HCT116 (cell line): ENCODE measurements at regions not wholly inside any gene's neighbourhood (a gene's known extent, or its start where the extent isn't known, plus 50 kb on each side); places are given as distances from the start of the nearest gene placed in this dataset.

Source experiments
- ATAC-seq: fragments of 200-7000 bp; cut with Tn5 transposase; 2 replicates; pipeline ENCODE4 v1.9.1; 2020; ENCODE audit warnings: mild to moderate bottlenecking, moderate library complexity
- BruUV-seq: library from RNA; stranded (reverse); fragments of 400-500 nt; replicated peaks from 2 replicates; lab custom pipeline; 2021; lab: Mats Ljungman, UMichigan
- CTCF ChIA-PET: fragments of 300-600 bp; sonication (Branson Sonifier 250); formaldehyde crosslinking; loops from one replicate; lab custom pipeline; 2021; ENCODE audit warnings: antibody characterized with exemption; lab: Charles Lee
- POLR2A ChIA-PET: fragments of 300-600, 350-600 bp; sonication (Branson Sonifier 250); formaldehyde crosslinking; loops from one replicate; lab custom pipeline; 2021; ENCODE audit warnings: antibody characterized with exemption; lab: Charles Lee
- RAD21 ChIA-PET, 2 experiments: fragments of 300-600 bp; sonication (Branson Sonifier 250); formaldehyde crosslinking; loops; one replicate each; lab custom pipeline; 2023; ENCODE audit warnings: low total read pairs in 2 of 2; ENCODE audit not compliant: uncharacterized antibody in 2 of 2, unreplicated experiment in 2 of 2, low non-redundant PET in 1 of 2; lab: Charles Lee
- DNase-seq: peaks from one replicate; pipeline ENCODE4 v3.0.0-alpha.2; 2010; ENCODE audit warnings: low read depth, low spot score
- H2AFZ ChIP-seq: fragments of 200-600 bp; shearing (Covaris generic), sonication (generic); 2 replicates; pipeline ENCODE4 v1.6.1; 2017; ENCODE audit warnings: low read depth, mixed run types, mixed read lengths, antibody characterized with exemption, low read length; ENCODE audit not compliant: poor library complexity, severe bottlenecking
- H3K27ac ChIP-seq: 2 replicates; pipeline ENCODE4 v1.5.1; 2012; ENCODE audit warnings: low read depth, low read length
- H3K27me3 ChIP-seq: fragments of 200-600 bp; sonication (generic); 2 replicates; pipeline ENCODE4 v1.6.1; 2016; ENCODE audit warnings: mixed run types, low read length, mixed read lengths; ENCODE audit not compliant: insufficient read depth
- H3K36me3 ChIP-seq, 2 experiments: fragments of 200-500 bp in 1 of 2; fragments of 200-600 bp in 1 of 2; sonication (Bioruptor generic) in 1 of 2; sonication (generic) in 1 of 2; 2 replicates each; pipeline versions ENCODE4 v1.5.1 to v1.6.1; 2014 to 2016; ENCODE audit warnings: low read length in 2 of 2, inconsistent platforms in 1 of 2, mixed read lengths in 1 of 2, mixed run types in 1 of 2; ENCODE audit not compliant: insufficient read depth in 2 of 2, control insufficient read depth in 1 of 2
- H3K4me1 ChIP-seq, 2 experiments: fragments of 200-600 bp in 1 of 2; sonication (generic) in 1 of 2; 2 replicates each; pipeline versions ENCODE4 v1.5.1 to v1.6.1; 2012 to 2017; ENCODE audit warnings: low read length in 2 of 2, inconsistent platforms in 1 of 2, mild to moderate bottlenecking in 1 of 2, mixed read lengths in 1 of 2, mixed run types in 1 of 2, moderate library complexity in 1 of 2; ENCODE audit not compliant: insufficient read depth in 2 of 2, control insufficient read depth in 1 of 2
- H3K4me2 ChIP-seq: fragments of 200-600 bp; sonication (generic); 2 replicates; pipeline ENCODE4 v1.6.1; 2017; ENCODE audit warnings: mixed run types, low read length, mixed read lengths
- H3K4me3 ChIP-seq, 2 experiments: fragments of 200-600 bp in 1 of 2; sonication (generic) in 1 of 2; replicated peaks in 1 of 2; 2 replicates each; pipeline ENCODE4 v1.5.1; 2011 to 2016; ENCODE audit warnings: low read length in 2 of 2, control low read depth in 1 of 2, low read depth in 1 of 2, mild to moderate bottlenecking in 1 of 2, mixed read lengths in 1 of 2, mixed run types in 1 of 2
- H3K79me2 ChIP-seq: fragments of 200-600 bp; sonication (generic); 2 replicates; pipeline ENCODE4 v1.6.1; 2017; ENCODE audit warnings: mild to moderate bottlenecking, mixed run types, low read length, moderate library complexity, mixed read lengths; ENCODE audit not compliant: insufficient read depth
- H3K9ac ChIP-seq: fragments of 200-600 bp; sonication (generic); 2 replicates; pipeline ENCODE4 v1.6.1; 2016; ENCODE audit warnings: low read length, mixed read lengths
- H3K9me2 ChIP-seq: fragments of 200-600 bp; sonication (generic), shearing (Covaris generic); 2 replicates; pipeline ENCODE4 v1.6.1; 2017; ENCODE audit warnings: mixed run types, mild to moderate bottlenecking, moderate library complexity; ENCODE audit not compliant: insufficient read depth
- H3K9me3 ChIP-seq, 2 experiments: fragments of 200-500 bp in 1 of 2; fragments of 200-600 bp in 1 of 2; sonication (Bioruptor generic) in 1 of 2; sonication (generic) in 1 of 2; 2 replicates each; pipeline ENCODE4 v1.6.1; 2014 to 2017; ENCODE audit warnings: low read length in 2 of 2, mixed read lengths in 2 of 2, inconsistent platforms in 1 of 2, low read depth in 1 of 2, mild to moderate bottlenecking in 1 of 2, mixed run types in 1 of 2, moderate library complexity in 1 of 2; ENCODE audit not compliant: control insufficient read depth in 1 of 2, insufficient read depth in 1 of 2
- H4K20me1 ChIP-seq: fragments of 200-600 bp; sonication (generic), shearing (Covaris generic); 2 replicates; pipeline ENCODE4 v1.6.1; 2017; ENCODE audit warnings: mixed run types, mild to moderate bottlenecking, moderate library complexity; ENCODE audit not compliant: insufficient read depth
- CBX3 ChIP-seq: IDR thresholded peaks from 2 replicates; pipeline ENCODE4 v1.6.1; 2012; ENCODE audit warnings: low read depth
- CEBPB ChIP-seq: IDR thresholded peaks from 2 replicates; pipeline ENCODE4 v1.6.1; 2012; ENCODE audit warnings: low read depth
- EGR1 ChIP-seq: IDR thresholded peaks from 2 replicates; pipeline ENCODE4 v1.6.1; 2012; ENCODE audit warnings: low read depth
- EZH2 ChIP-seq: fragments of 200-600 bp; sonication (generic); IDR thresholded peaks from 2 replicates; pipeline ENCODE4 v1.6.1; 2017; ENCODE audit warnings: antibody characterized with exemption, mixed run types
- EZH2phosphoT487 ChIP-seq: fragments of 200-600 bp; IDR thresholded peaks from 2 replicates; pipeline ENCODE4 v1.6.1; 2018; ENCODE audit warnings: antibody characterized with exemption, borderline replicate concordance
- FOSL1 ChIP-seq: IDR thresholded peaks from 2 replicates; pipeline ENCODE4 v1.6.1; 2012; ENCODE audit warnings: low read depth
- JUND ChIP-seq: IDR thresholded peaks from 2 replicates; pipeline ENCODE4 v1.6.1; 2012
- MAX ChIP-seq: IDR thresholded peaks from 2 replicates; pipeline ENCODE4 v1.6.1; 2012
- POLR2A ChIP-seq: IDR thresholded peaks from 2 replicates; pipeline ENCODE4 v1.7.0; 2011; ENCODE audit warnings: borderline replicate concordance; ENCODE audit not compliant: insufficient read depth, insufficient read length; ENCODE audit errors: extremely low read depth
- RAD21 ChIP-seq: IDR thresholded peaks from 2 replicates; pipeline ENCODE4 v1.6.1; 2012; ENCODE audit warnings: low read depth, mild to moderate bottlenecking
- SP1 ChIP-seq: IDR thresholded peaks from 2 replicates; pipeline ENCODE4 v1.6.1; 2012; ENCODE audit warnings: low read depth
- SRF ChIP-seq: IDR thresholded peaks from 2 replicates; pipeline ENCODE4 v1.6.1; 2012; ENCODE audit warnings: low read depth
- TCF7L2 ChIP-seq: IDR thresholded peaks from 2 replicates; pipeline ENCODE4 v1.7.0; 2011; ENCODE audit warnings: borderline replicate concordance, inconsistent platforms; ENCODE audit not compliant: insufficient read depth, insufficient read length; ENCODE audit errors: extremely low read depth
- ZBTB33 ChIP-seq: IDR thresholded peaks from 2 replicates; pipeline ENCODE4 v1.6.1; 2011; ENCODE audit warnings: mild to moderate bottlenecking, low read length, moderate library complexity; ENCODE audit not compliant: insufficient replicate concordance; ENCODE audit errors: extremely low read depth
- ZFX ChIP-seq: fragments of 450-650 bp; IDR thresholded peaks from 2 replicates; pipeline ENCODE4 v1.6.1; 2017
- ZNF274 ChIP-seq: fragments of 200-500 bp; sonication (Bioruptor generic); IDR thresholded peaks from 2 replicates; pipeline ENCODE4 v1.6.1; 2014; ENCODE audit warnings: mild to moderate bottlenecking, low read depth, low read length, inconsistent platforms
- intact Hi-C: fragments of 100-400 bp; cut with micrococcal nuclease; formaldehyde crosslinking; loops from 2 replicates; pipeline ENCODE4 v1.10.0; 2022
- TF ChIP-seq, protein P1 (sequence below): IDR thresholded peaks from 2 replicates; pipeline ENCODE4 v1.6.1; 2012; ENCODE audit warnings: low read depth
- TF ChIP-seq, protein P2 (sequence below): IDR thresholded peaks from 2 replicates; pipeline ENCODE4 v1.6.1; 2012

- H3K9ac ChIP-seq, result no peak overlapping the region
- no peak overlapping the region for H3K27ac ChIP-seq
- no peak overlapping the region for H2AFZ ChIP-seq
- no peak overlapping the region for H3K4me3 ChIP-seq
- no peak overlapping the region for H3K4me2 ChIP-seq
- ChIA-PET CTCF (interaction anchor here (0.9 kb wide), 1 partner anchor 21 kb away, joined by 4 read pairs; no protein-coding TSS in a partner anchor), RAD21 (no interaction called here), POLR2A (no interaction called here)
- H4K20me1 ChIP-seq, result no peaks in the 10 kb centered on the region
- no peaks in the 10 kb centered on the region for H3K4me1 ChIP-seq
- DNase-seq, result no peak
- ATAC-seq, result no peak
- BruUV-seq, result no TSS peak
- peaks cover 12% of the 10 kb centered on the region for H3K27me3 ChIP-seq
- H3K9me2 ChIP-seq, result no peaks in the 10 kb centered on the region
- H3K36me3 ChIP-seq, result no peaks in the 10 kb centered on the region
- TF ChIP-seq TCF7L2, result no peak
- no peak for TF ChIP-seq POLR2A
- TF ChIP-seq, protein P1, sequence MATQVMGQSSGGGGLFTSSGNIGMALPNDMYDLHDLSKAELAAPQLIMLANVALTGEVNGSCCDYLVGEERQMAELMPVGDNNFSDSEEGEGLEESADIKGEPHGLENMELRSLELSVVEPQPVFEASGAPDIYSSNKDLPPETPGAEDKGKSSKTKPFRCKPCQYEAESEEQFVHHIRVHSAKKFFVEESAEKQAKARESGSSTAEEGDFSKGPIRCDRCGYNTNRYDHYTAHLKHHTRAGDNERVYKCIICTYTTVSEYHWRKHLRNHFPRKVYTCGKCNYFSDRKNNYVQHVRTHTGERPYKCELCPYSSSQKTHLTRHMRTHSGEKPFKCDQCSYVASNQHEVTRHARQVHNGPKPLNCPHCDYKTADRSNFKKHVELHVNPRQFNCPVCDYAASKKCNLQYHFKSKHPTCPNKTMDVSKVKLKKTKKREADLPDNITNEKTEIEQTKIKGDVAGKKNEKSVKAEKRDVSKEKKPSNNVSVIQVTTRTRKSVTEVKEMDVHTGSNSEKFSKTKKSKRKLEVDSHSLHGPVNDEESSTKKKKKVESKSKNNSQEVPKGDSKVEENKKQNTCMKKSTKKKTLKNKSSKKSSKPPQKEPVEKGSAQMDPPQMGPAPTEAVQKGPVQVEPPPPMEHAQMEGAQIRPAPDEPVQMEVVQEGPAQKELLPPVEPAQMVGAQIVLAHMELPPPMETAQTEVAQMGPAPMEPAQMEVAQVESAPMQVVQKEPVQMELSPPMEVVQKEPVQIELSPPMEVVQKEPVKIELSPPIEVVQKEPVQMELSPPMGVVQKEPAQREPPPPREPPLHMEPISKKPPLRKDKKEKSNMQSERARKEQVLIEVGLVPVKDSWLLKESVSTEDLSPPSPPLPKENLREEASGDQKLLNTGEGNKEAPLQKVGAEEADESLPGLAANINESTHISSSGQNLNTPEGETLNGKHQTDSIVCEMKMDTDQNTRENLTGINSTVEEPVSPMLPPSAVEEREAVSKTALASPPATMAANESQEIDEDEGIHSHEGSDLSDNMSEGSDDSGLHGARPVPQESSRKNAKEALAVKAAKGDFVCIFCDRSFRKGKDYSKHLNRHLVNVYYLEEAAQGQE, result no peak
- TF ChIP-seq EZH2phosphoT487, result no peak
- no peak for TF ChIP-seq JUND
- no peak for TF ChIP-seq ZNF274
- TF ChIP-seq, protein P2, sequence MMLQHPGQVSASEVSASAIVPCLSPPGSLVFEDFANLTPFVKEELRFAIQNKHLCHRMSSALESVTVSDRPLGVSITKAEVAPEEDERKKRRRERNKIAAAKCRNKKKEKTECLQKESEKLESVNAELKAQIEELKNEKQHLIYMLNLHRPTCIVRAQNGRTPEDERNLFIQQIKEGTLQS, result no peak
- TF ChIP-seq EZH2, result no peak
- no peak for TF ChIP-seq ZBTB33
- TF ChIP-seq ZFX, result no peak
- no peak for TF ChIP-seq CEBPB
- TF ChIP-seq FOSL1, result no peak
- no peak for TF ChIP-seq SP1
- no peak for TF ChIP-seq RAD21
- no peak for TF ChIP-seq MAX
- no peak for TF ChIP-seq EGR1
- no peak for TF ChIP-seq CBX3
- no peak for TF ChIP-seq SRF
- H3K79me2 ChIP-seq, result no peaks in the 10 kb centered on the region
- no peaks in the 10 kb centered on the region for H3K9me3 ChIP-seq
- intact Hi-C loops, result no loop called here
Measured at GRCh38 chr16:17901309-17901708, 430.5 kb upstream of the XYLT1 start.
